ENCODE measurements at regions not wholly inside any gene's neighbourhood (a gene's known extent, or its start where the extent isn't known, plus 50 kb on each side); places are given as distances from the start of the nearest gene placed in this dataset.

- no peaks in the 10 kb centered on the region for H3K9me3 Mint-ChIP-seq (ENCODE audit: low read depth, unreplicated experiment)
- no peaks in the 10 kb centered on the region for H3K4me1 Mint-ChIP-seq (ENCODE audit: low read depth, unreplicated experiment)
- intact Hi-C loops (cut with micrococcal nuclease; ENCODE audit: unreplicated experiment): no loop called here
- H3K27ac Mint-ChIP-seq (ENCODE audit: unreplicated experiment): no peak overlapping the region
- H3K36me3 Mint-ChIP-seq (ENCODE audit: insufficient read depth, unreplicated experiment): no peaks in the 10 kb centered on the region
- no peak overlapping the region for H3K4me3 Mint-ChIP-seq (ENCODE audit: low read depth, unreplicated experiment)
- CTCF ChIA-PET: no interaction called here
- TF ChIP-seq CTCF (IDR thresholded peaks at IDR 0.05; ENCODE audit: unreplicated experiment): no peak
- peaks cover 59% of the 10 kb centered on the region for H3K27me3 Mint-ChIP-seq (ENCODE audit: unreplicated experiment)
- BruUV-seq (replicated peaks): no TSS peak
- DNase-seq: no peak
Measured at GRCh38 chr17:34504814-34505484, 74.4 kb upstream of the TMEM132E start.

GRCh38 chr17:34503528-34504195, 75.7 kb upstream of the TMEM132E start:
- intact Hi-C loops (cut with micrococcal nuclease; ENCODE audit: unreplicated experiment): no loop called here
- Mint-ChIP-seq H3K27ac (ENCODE audit: unreplicated experiment) (no peak overlapping the region), H3K27me3 (ENCODE audit: unreplicated experiment) (peaks cover 46% of the 10 kb centered on the region), H3K4me3 (ENCODE audit: low read depth, unreplicated experiment) (no peak overlapping the region), H3K9me3 (ENCODE audit: low read depth, unreplicated experiment) (no peaks in the 10 kb centered on the region), H3K4me1 (ENCODE audit: low read depth, unreplicated experiment) (no peaks in the 10 kb centered on the region), H3K36me3 (ENCODE audit: insufficient read depth, unreplicated experiment) (no peaks in the 10 kb centered on the region)
- CTCF ChIA-PET: interaction anchor here (1.3 kb wide), 1 partner anchor 10 kb away, joined by 4 read pairs; no protein-coding TSS in a partner anchor
- BruUV-seq (replicated peaks): no TSS peak
- TF ChIP-seq CTCF (IDR thresholded peaks at IDR 0.05; ENCODE audit: unreplicated experiment): no peak
- DNase-seq: no peak

GRCh38 chr17:34502426-34502825, 77.0 kb upstream of the TMEM132E start:
- CTCF ChIA-PET: no interaction called here
- Mint-ChIP-seq H3K36me3 (ENCODE audit: insufficient read depth, unreplicated experiment) (no peaks in the 10 kb centered on the region), H3K9me3 (ENCODE audit: low read depth, unreplicated experiment) (no peaks in the 10 kb centered on the region), H3K4me1 (ENCODE audit: low read depth, unreplicated experiment) (no peaks in the 10 kb centered on the region), H3K4me3 (ENCODE audit: low read depth, unreplicated experiment) (no peak overlapping the region), H3K27ac (ENCODE audit: unreplicated experiment) (no peak overlapping the region), H3K27me3 (ENCODE audit: unreplicated experiment) (peaks cover 35% of the 10 kb centered on the region)
- TF ChIP-seq CTCF (IDR thresholded peaks at IDR 0.05; ENCODE audit: unreplicated experiment): no peak
- intact Hi-C loops (cut with micrococcal nuclease; ENCODE audit: unreplicated experiment): no loop called here
- no peak for DNase-seq
- no TSS peak for BruUV-seq (replicated peaks)

GRCh38 chr17:34499576-34499975, 79.8 kb upstream of the TMEM132E start:
- Mint-ChIP-seq H3K27ac (ENCODE audit: unreplicated experiment) (no peak overlapping the region), H3K4me1 (ENCODE audit: low read depth, unreplicated experiment) (no peaks in the 10 kb centered on the region), H3K36me3 (ENCODE audit: insufficient read depth, unreplicated experiment) (no peaks in the 10 kb centered on the region), H3K9me3 (ENCODE audit: low read depth, unreplicated experiment) (no peaks in the 10 kb centered on the region), H3K27me3 (ENCODE audit: unreplicated experiment) (peaks cover 33% of the 10 kb centered on the region), H3K4me3 (ENCODE audit: low read depth, unreplicated experiment) (no peak overlapping the region)
- intact Hi-C loops (cut with micrococcal nuclease; ENCODE audit: unreplicated experiment): no loop called here
- no TSS peak for BruUV-seq (replicated peaks)
- DNase-seq: peak; percentile 17
- no peak for TF ChIP-seq CTCF (IDR thresholded peaks at IDR 0.05; ENCODE audit: unreplicated experiment)
- CTCF ChIA-PET: interaction anchor here (1.0 kb wide), 2 partner anchors 80 to 83 kb away, joined by 3 read pairs; no protein-coding TSS in a partner anchor
